ENCODE measurements at regions not wholly inside any gene's neighbourhood (a gene's known extent, or its start where the extent isn't known, plus 50 kb on each side); places are given as distances from the start of the nearest gene placed in this dataset.

GRCh38 chrX:42944381-42944998 is 166.5 kb upstream of the PPP1R2C start:
- H2AFZ ChIP-seq (ENCODE audit: low read depth, low read length): no peak overlapping the region
- no peak for DNase-seq
- no peak overlapping the region for H3K4me3 ChIP-seq (ENCODE audit: insufficient read depth in 1 of 2, low read depth in 1 of 2, low read length in 2 of 2)
- H3K27me3 ChIP-seq (ENCODE audit: control insufficient read depth in 1 of 2, insufficient read depth in 1 of 2, low read length in 2 of 2): no peaks in the 10 kb centered on the region
- H3K27ac ChIP-seq (ENCODE audit: low read length, poor library complexity, severe bottlenecking): no peak overlapping the region
- no peak overlapping the region for H3K18ac ChIP-seq (ENCODE audit: low read depth in 1 of 2, low read length in 2 of 2)
- no peaks in the 10 kb centered on the region for H3K9me3 ChIP-seq (ENCODE audit: control insufficient read depth, low read length)
- no peak overlapping the region for H2BK5ac ChIP-seq (ENCODE audit: low read depth, low read length, poor library complexity, severe bottlenecking)
- H3K14ac ChIP-seq (ENCODE audit: low read length in 2 of 2): no peak overlapping the region
- no peak overlapping the region for H3K23ac ChIP-seq (ENCODE audit: low read length in 2 of 2)
- no peak overlapping the region for H2BK15ac ChIP-seq (ENCODE audit: low read depth, poor library complexity, severe bottlenecking)
- H2AK5ac ChIP-seq (ENCODE audit: low read length, severe bottlenecking): no peak overlapping the region
- H3K4ac ChIP-seq (ENCODE audit: low read depth in 1 of 2, low read length in 2 of 2): no peak overlapping the region
- H3K79me1 ChIP-seq (replicated peaks; ENCODE audit: low read length, poor library complexity, severe bottlenecking): no peaks in the 10 kb centered on the region
- no peak overlapping the region for H3K4me2 ChIP-seq (ENCODE audit: low read length, poor library complexity, severe bottlenecking)
- H3K4me1 ChIP-seq (ENCODE audit: control insufficient read depth, insufficient read depth, low read depth, low read length): no peaks in the 10 kb centered on the region
- no peak overlapping the region for H2BK12ac ChIP-seq (ENCODE audit: low read length in 2 of 2)
- no peak overlapping the region for H3K9ac ChIP-seq (ENCODE audit: low read length)
- no peak overlapping the region for H4K91ac ChIP-seq (ENCODE audit: low read length)
- no peak overlapping the region for H4K8ac ChIP-seq (ENCODE audit: low read length)
- H3K36me3 ChIP-seq (ENCODE audit: control insufficient read depth in 1 of 2, insufficient read depth in 2 of 2, low read depth in 1 of 2, low read length in 2 of 2): no peaks in the 10 kb centered on the region
- WGBS: 98% methylated on average over 3 of the region's 3 CpGs
- H2BK120ac ChIP-seq (ENCODE audit: low read depth, low read length): no peak overlapping the region

- no peak overlapping the region for H2AFZ ChIP-seq (ENCODE audit: low read depth, low read length)
These were observed 168.7 kb upstream of the PPP1R2C start for GRCh38 chrX:42946544-42947194.

GRCh38 chrX:42948723-42949657 is 171.0 kb upstream of the PPP1R2C start:
- no peak overlapping the region for H3K4me2 ChIP-seq (ENCODE audit: low read length, poor library complexity, severe bottlenecking)
- H3K36me3 ChIP-seq (ENCODE audit: control insufficient read depth in 1 of 2, insufficient read depth in 2 of 2, low read depth in 1 of 2, low read length in 2 of 2): no peaks in the 10 kb centered on the region
- no peak overlapping the region for H2BK12ac ChIP-seq (ENCODE audit: low read length in 2 of 2)
- no peak overlapping the region for H2AK5ac ChIP-seq (ENCODE audit: low read length, severe bottlenecking)
- H3K79me1 ChIP-seq (replicated peaks; ENCODE audit: low read length, poor library complexity, severe bottlenecking): no peaks in the 10 kb centered on the region
- no peak overlapping the region for H2BK5ac ChIP-seq (ENCODE audit: low read depth, low read length, poor library complexity, severe bottlenecking)
- no peaks in the 10 kb centered on the region for H3K9me3 ChIP-seq (ENCODE audit: control insufficient read depth, low read length)
- H3K4me3 ChIP-seq (ENCODE audit: insufficient read depth in 1 of 2, low read depth in 1 of 2, low read length in 2 of 2): no peak overlapping the region
- no peak overlapping the region for H3K14ac ChIP-seq (ENCODE audit: low read length in 2 of 2)
- no peak overlapping the region for H4K8ac ChIP-seq (ENCODE audit: low read length)
- no peaks in the 10 kb centered on the region for H3K4me1 ChIP-seq (ENCODE audit: control insufficient read depth, insufficient read depth, low read depth, low read length)
- H3K9ac ChIP-seq (ENCODE audit: low read length): no peak overlapping the region
- no peak overlapping the region for H3K4ac ChIP-seq (ENCODE audit: low read depth in 1 of 2, low read length in 2 of 2)
- DNase-seq: no peak
- H2BK120ac ChIP-seq (ENCODE audit: low read depth, low read length): no peak overlapping the region
- no peaks in the 10 kb centered on the region for H3K27me3 ChIP-seq (ENCODE audit: control insufficient read depth in 1 of 2, insufficient read depth in 1 of 2, low read length in 2 of 2)
- H3K23ac ChIP-seq (ENCODE audit: low read length in 2 of 2): no peak overlapping the region
- H3K27ac ChIP-seq (ENCODE audit: low read length, poor library complexity, severe bottlenecking): no peak overlapping the region
- no peak overlapping the region for H3K18ac ChIP-seq (ENCODE audit: low read depth in 1 of 2, low read length in 2 of 2)
- no peak overlapping the region for H2AFZ ChIP-seq (ENCODE audit: low read depth, low read length)
- H4K91ac ChIP-seq (ENCODE audit: low read length): no peak overlapping the region
- H2BK15ac ChIP-seq (ENCODE audit: low read depth, poor library complexity, severe bottlenecking): no peak overlapping the region
- 31% methylated on average over 4 of the region's 9 CpGs for WGBS

More at GRCh38 chrX:42946544-42947194, 168.7 kb upstream of the PPP1R2C start:
- Histone ChIP-seq H3K18ac (ENCODE audit: low read depth in 1 of 2, low read length in 2 of 2) (no peak overlapping the region), H3K4me2 (ENCODE audit: low read length, poor library complexity, severe bottlenecking) (no peak overlapping the region), H3K27me3 (ENCODE audit: control insufficient read depth in 1 of 2, insufficient read depth in 1 of 2, low read length in 2 of 2) (no peaks in the 10 kb centered on the region), H3K14ac (ENCODE audit: low read length in 2 of 2) (no peak overlapping the region), H3K23ac (ENCODE audit: low read length in 2 of 2) (no peak overlapping the region), H3K4ac (ENCODE audit: low read depth in 1 of 2, low read length in 2 of 2) (no peak overlapping the region), H2BK15ac (ENCODE audit: low read depth, poor library complexity, severe bottlenecking) (no peak overlapping the region), H3K27ac (ENCODE audit: low read length, poor library complexity, severe bottlenecking) (no peak overlapping the region), H3K79me1 (replicated peaks; ENCODE audit: low read length, poor library complexity, severe bottlenecking) (no peaks in the 10 kb centered on the region), H3K4me1 (ENCODE audit: control insufficient read depth, insufficient read depth, low read depth, low read length) (no peaks in the 10 kb centered on the region), H2AK5ac (ENCODE audit: low read length, severe bottlenecking) (no peak overlapping the region), H3K9ac (ENCODE audit: low read length) (no peak overlapping the region), H3K4me3 (ENCODE audit: insufficient read depth in 1 of 2, low read depth in 1 of 2, low read length in 2 of 2) (no peak overlapping the region), H2BK120ac (ENCODE audit: low read depth, low read length) (no peak overlapping the region), H3K36me3 (ENCODE audit: control insufficient read depth in 1 of 2, insufficient read depth in 2 of 2, low read depth in 1 of 2, low read length in 2 of 2) (no peaks in the 10 kb centered on the region), H2BK5ac (ENCODE audit: low read depth, low read length, poor library complexity, severe bottlenecking) (no peak overlapping the region), H2BK12ac (ENCODE audit: low read length in 2 of 2) (no peak overlapping the region), H4K91ac (ENCODE audit: low read length) (no peak overlapping the region), H4K8ac (ENCODE audit: low read length) (no peak overlapping the region), H3K9me3 (ENCODE audit: control insufficient read depth, low read length) (no peaks in the 10 kb centered on the region)
- WGBS: 88% methylated on average over 1 of the region's 6 CpGs
- DNase-seq: no peak

- Histone ChIP-seq H4K91ac (ENCODE audit: low read length) (no peak overlapping the region), H3K18ac (ENCODE audit: low read depth in 1 of 2, low read length in 2 of 2) (no peak overlapping the region), H2AK5ac (ENCODE audit: low read length, severe bottlenecking) (no peak overlapping the region), H3K23ac (ENCODE audit: low read length in 2 of 2) (no peak overlapping the region), H3K14ac (ENCODE audit: low read length in 2 of 2) (no peak overlapping the region), H3K4me3 (ENCODE audit: insufficient read depth in 1 of 2, low read depth in 1 of 2, low read length in 2 of 2) (no peak overlapping the region), H2BK5ac (ENCODE audit: low read depth, low read length, poor library complexity, severe bottlenecking) (no peak overlapping the region), H3K4me1 (ENCODE audit: control insufficient read depth, insufficient read depth, low read depth, low read length) (no peaks in the 10 kb centered on the region), H2BK12ac (ENCODE audit: low read length in 2 of 2) (no peak overlapping the region), H3K27me3 (ENCODE audit: control insufficient read depth in 1 of 2, insufficient read depth in 1 of 2, low read length in 2 of 2) (no peaks in the 10 kb centered on the region), H3K4ac (ENCODE audit: low read depth in 1 of 2, low read length in 2 of 2) (no peak overlapping the region), H4K8ac (ENCODE audit: low read length) (no peak overlapping the region), H3K27ac (ENCODE audit: low read length, poor library complexity, severe bottlenecking) (no peak overlapping the region), H3K79me1 (replicated peaks; ENCODE audit: low read length, poor library complexity, severe bottlenecking) (no peaks in the 10 kb centered on the region), H3K4me2 (ENCODE audit: low read length, poor library complexity, severe bottlenecking) (no peak overlapping the region), H3K9me3 (ENCODE audit: control insufficient read depth, low read length) (no peaks in the 10 kb centered on the region), H2BK15ac (ENCODE audit: low read depth, poor library complexity, severe bottlenecking) (no peak overlapping the region), H3K36me3 (ENCODE audit: control insufficient read depth in 1 of 2, insufficient read depth in 2 of 2, low read depth in 1 of 2, low read length in 2 of 2) (no peaks in the 10 kb centered on the region), H3K9ac (ENCODE audit: low read length) (no peak overlapping the region), H2BK120ac (ENCODE audit: low read depth, low read length) (no peak overlapping the region), H2AFZ (ENCODE audit: low read depth, low read length) (no peak overlapping the region)
- DNase-seq: no peak
These were observed 173.8 kb upstream of the PPP1R2C start for GRCh38 chrX:42951747-42952146.
